GM19239 (cell line): ENCODE measurements at regions not wholly inside any gene's neighbourhood (a gene's known extent, or its start where the extent isn't known, plus 50 kb on each side); places are given as distances from the start of the nearest gene placed in this dataset.

ENCODE experiments used
- DNase-seq: peaks from one replicate; pipeline ENCODE4 v3.0.0; 2011; ENCODE audit warnings: low spot score; ENCODE audit not compliant: insufficient read length
- FAIRE-seq: peaks from 2 replicates; lab custom pipeline; 2011; peaks lifted over from hg19 to GRCh38; lab: Jason Lieb, UNC

DNA sequence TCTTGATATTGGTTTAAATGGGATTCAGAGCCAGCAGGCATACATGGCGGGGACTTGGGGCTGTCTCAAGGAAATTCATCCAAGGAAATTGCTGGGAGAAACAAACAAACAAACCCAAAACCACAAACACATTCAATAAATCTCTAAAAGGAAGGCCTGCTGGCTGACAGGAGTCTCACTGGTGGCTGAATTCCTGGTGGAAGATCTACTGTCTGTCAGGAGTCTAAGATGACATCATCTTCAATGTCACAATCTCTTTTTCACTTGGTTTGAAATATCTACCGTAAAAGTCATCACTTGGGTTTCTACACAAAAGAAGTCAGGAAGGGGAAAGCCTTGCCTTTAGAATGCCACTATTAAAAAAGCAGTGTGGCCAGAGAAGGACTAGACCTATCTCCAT is 87.9 kb downstream of the KLF5 start:
- no peak for DNase-seq
- FAIRE-seq = no peak

DNA sequence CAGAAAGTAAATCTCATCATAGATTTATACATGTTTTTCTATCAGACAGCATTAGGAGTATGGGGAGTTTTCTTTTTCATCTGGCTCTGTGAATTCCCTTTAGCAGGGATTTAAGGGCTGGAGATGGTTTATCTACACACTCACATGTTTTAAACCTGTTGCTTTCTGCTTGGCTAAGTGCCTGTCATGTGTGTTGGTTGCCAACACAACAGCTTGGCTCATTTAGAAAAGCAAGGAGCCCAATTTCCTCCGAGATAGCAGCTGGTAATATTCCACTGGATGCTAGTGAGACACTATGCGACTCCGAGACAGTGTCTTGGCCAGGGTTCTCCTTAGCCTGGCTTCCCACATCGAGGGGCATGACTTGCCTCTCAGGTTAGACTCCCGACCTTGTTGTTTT is 83.3 kb downstream of the KLF5 start:
- FAIRE-seq (no peak), DNase-seq (no peak)

DNA sequence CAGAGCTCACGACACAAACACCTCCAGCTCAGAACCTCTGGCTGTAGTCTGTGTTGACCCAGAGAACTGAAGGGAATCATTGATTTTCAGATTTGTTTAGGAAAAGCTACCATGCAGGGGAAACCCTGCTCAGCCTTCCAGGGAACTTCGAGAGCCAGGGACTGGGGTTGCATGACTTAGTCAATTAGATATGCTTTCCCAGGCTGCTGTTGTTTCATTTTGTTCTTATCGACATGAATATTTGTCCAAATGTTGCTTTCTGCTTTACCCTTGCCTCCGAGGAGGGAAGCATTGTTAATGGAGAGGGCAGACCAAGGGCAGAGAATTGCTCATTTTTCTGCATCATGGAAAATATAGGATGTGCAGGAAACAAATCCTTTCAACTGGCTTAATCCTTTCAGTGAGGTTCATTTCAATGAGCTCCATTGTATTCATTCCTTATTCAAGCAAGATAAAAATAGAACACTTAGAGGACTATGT is 82.5 kb downstream of the KLF5 start:
- FAIRE-seq (no peak), DNase-seq (no peak)

DNA sequence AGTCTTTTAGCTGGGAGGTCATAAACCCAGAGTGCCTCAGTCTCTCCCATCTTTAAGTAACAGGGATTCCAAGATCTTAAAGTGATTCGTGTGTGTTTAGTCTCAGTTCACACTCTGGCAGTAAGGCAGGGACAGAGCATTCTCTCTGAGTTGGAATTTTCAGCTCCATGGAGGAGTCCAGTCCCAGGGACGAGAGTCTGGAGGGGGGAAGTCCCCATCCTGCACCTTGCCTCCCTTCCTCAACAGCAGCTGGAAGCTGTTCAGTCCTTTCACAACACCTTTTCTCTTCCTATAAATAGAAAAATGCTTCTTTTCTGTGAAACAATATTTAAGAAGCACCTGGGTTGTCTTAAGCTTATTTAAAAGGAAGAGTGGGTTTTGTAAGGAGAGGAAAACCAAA is 82.0 kb downstream of the KLF5 start:
- FAIRE-seq = no peak
- no peak for DNase-seq

DNA sequence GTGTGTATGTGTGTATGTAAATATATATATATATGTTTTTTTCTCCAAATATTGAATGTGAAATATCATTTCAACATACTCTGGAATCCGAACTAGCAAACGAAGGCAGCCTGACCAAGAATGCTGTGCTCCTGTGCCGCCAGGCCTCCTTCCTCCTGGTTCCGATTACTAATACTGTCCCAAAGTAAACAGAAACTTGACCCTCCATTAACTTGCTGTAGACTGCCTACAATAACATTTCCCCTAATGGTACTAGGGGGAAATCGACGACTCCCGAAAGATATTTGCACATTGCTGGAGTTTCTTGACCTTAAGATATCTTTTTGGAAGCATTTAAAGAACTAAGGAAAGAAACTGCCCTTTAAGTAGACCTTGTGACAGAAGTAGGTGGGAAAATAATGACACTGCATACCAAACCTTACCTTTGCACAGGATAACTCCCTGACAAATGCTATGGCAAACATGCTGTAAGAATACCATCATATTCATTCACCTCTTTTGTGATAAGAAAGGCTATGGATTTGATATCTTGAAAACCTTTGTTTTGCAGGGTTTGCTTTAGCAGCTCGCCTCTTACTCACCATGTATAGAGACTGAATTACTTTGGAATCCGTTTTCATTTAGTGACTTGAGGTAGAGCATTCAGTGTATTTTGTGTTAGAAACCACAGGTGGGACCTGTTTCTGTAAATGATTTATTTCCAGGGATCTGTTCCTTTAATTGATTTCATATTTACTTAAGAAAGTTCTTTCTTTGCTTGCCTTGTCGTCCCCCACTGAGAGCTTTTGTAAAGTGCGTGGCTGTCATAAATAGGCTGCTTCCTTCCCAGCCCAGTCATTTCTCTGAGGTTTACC is 80.1 kb downstream of the KLF5 start:
- FAIRE-seq (no peak), DNase-seq (no peak)

DNA sequence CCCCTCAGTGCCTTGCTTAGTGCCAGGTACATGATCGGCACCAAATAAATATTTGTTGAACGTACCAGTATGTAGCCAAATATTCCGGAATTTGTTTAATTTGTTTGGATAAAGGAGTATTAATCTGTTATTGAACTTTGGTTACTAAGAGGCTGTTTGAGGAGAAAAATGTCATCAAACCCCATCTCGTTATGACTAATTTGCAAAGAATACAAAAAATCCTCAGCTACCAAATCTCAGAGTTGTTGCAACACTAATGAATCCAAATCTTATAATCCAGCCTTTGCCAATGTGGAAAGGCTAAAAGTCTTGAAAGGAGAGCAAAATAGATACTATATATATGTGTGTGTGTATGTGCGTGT is 79.5 kb downstream of the KLF5 start:
- DNase-seq = no peak
- FAIRE-seq = no peak

DNA sequence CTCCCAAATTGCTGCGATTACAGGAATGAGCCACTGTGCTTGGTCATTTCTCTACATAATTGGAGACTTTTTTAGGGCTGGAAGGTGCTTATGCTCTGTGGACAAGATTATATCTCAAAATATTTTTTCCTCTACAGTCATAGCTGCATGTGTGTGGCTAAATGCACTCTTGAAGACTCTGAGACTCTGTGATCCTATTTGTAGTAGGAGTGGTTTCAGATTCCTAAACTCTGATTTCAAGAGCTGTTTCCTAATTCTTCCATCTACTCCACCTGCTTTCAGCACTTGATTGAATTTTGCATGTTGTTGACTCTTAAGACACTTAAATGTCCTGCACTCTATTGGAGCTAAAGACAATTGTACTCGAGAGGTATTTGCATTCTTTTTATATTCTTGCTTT is 78.0 kb downstream of the KLF5 start:
- DNase-seq (no peak), FAIRE-seq (no peak)

DNA sequence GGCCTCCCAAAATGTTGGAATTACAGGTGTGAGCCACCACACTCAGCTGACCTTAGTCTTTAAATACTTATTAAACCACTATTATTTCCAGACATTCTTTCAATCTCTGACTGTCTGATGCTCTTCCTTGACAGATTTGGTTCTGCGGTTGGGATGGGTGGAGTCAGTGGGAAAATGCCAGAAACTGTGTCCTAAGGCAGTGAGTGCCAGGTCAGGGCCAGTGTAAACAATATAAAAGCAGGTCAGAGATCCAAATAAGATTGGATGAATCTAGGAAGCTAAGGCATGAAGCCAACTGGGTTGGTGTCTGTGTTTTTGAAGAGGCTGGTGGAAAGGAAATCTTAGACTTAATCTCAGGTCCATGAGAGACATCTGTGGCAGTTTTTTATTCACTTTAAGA is 74.7 kb downstream of the KLF5 start:
- FAIRE-seq (no peak), DNase-seq (no peak)

DNA sequence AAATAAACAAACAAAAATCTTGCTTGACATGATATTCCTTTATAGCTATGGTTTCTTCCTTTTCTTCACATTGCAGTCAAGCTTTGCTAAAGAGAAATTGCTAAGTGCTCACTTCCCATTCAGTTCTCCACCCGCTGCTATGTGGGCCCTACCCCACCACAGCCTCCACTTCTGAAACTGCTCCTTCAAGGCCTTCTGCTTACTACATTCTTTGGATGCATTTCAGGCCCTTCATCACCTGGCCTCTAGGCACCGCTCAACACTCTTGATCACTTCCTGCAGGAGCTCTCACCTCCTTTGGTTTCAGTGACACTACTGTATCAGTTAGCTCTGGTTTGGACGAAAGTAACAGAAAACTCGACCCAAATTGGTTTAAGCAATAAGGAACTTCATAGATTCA is 72.4 kb downstream of the KLF5 start:
- no peak for DNase-seq
- FAIRE-seq = no peak

DNA sequence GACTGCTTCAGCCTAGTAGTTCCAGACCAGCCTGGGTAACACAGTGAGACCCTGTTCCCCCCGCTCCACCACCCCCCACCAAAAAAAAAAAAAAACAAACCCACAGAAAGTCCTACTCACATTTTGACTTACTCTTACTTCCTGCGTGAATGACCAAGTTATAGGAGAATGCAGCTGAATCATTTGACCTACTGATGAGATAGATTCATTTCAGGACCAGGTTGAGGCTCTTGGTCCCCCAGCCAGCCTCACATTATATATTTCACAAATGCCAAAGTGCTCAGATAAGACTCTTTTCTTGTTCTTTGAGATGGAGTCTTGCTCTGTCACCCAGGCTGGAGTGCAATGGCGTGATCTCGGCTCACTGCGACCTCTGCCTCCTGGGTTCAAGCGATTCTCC is 70.2 kb downstream of the KLF5 start:
- FAIRE-seq = no peak
- no peak for DNase-seq
